GM12878 (cell line): ENCODE measurements at regions not wholly inside any gene's neighbourhood (a gene's known extent, or its start where the extent isn't known, plus 50 kb on each side); places are given as distances from the start of the nearest gene placed in this dataset.

Experiments used
- ATAC-seq: fragments of 200-7000 bp; cut with Tn5 transposase; 3 replicates; pipeline ENCODE4 v1.9.1; 2020; ENCODE audit warnings: mild to moderate bottlenecking, moderate library complexity
- BruUV-seq: library from RNA; stranded (reverse); fragments of 400-500 nt; replicated peaks from 2 replicates; lab custom pipeline; 2021; lab: Mats Ljungman, UMichigan
- CTCF ChIA-PET: fragments of 300-600 bp; sonication (Branson Sonifier 250); formaldehyde crosslinking; extraction: SDS; loops from one replicate; lab custom pipeline; 2021; ENCODE audit warnings: inconsistent platforms; lab: Yijun Ruan, JAX
- POLR2A ChIA-PET: fragments of 350-600 bp; formaldehyde crosslinking; extraction: SDS; loops from one replicate; lab custom pipeline; 2021; ENCODE audit warnings: inconsistent platforms; lab: Charles Lee
- RAD21 ChIA-PET: fragments of 300-600 bp; sonication (Branson Sonifier 250); formaldehyde crosslinking; loops from one replicate; lab custom pipeline; 2023; ENCODE audit warnings: antibody characterized with exemption; ENCODE audit not compliant: unreplicated experiment; lab: Charles Lee
- SMC1A ChIA-PET: fragments of 300-600 bp; sonication (Branson Sonifier 250); formaldehyde crosslinking; loops from one replicate; lab custom pipeline; 2023; ENCODE audit not compliant: unreplicated experiment, uncharacterized antibody; lab: Charles Lee
- DNase-seq: peaks from one replicate; pipeline ENCODE4 v3.0.0-alpha.2; 2011; ENCODE audit warnings: low read depth, low spot score
- FAIRE-seq: peaks from 3 replicates; lab custom pipeline; 2011; peaks lifted over from hg19 to GRCh38; lab: Jason Lieb, UNC
- H2AFZ ChIP-seq: 2 replicates; pipeline ENCODE4 v1.6.0; 2011; ENCODE audit warnings: low read depth, low read length, control low read depth; ENCODE audit not compliant: control insufficient read depth
- H3K27ac ChIP-seq: 2 replicates; pipeline ENCODE4 v1.5.1; 2011; ENCODE audit warnings: control low read depth; ENCODE audit not compliant: control insufficient read depth, insufficient read depth
- H3K27me3 ChIP-seq, 2 experiments: replicated peaks in 1 of 2; 2 replicates each; pipeline versions ENCODE4 v1.6.0 to v1.6.1; 2011; ENCODE audit warnings: low read length in 1 of 2; ENCODE audit not compliant: control insufficient read depth in 2 of 2, insufficient read depth in 2 of 2
- H3K36me3 ChIP-seq, 2 experiments: 2 replicates each; pipeline ENCODE4 v1.5.1; 2011; ENCODE audit warnings: low read length in 1 of 2; ENCODE audit not compliant: control insufficient read depth in 2 of 2, insufficient read depth in 2 of 2
- H3K4me1 ChIP-seq: 2 replicates; pipeline ENCODE4 v1.6.1; 2011; ENCODE audit warnings: mild to moderate bottlenecking, low read length, moderate library complexity, mixed read lengths; ENCODE audit not compliant: control insufficient read depth, insufficient read depth
- H3K4me2 ChIP-seq: 2 replicates; pipeline ENCODE4 v1.6.0; 2011; ENCODE audit warnings: control low read depth; ENCODE audit not compliant: control insufficient read depth, insufficient read depth
- H3K4me3 ChIP-seq: fragments of 200-600 bp; sonication (generic); 2 replicates; pipeline ENCODE4 v1.5.1; 2016
- H3K79me2 ChIP-seq: 2 replicates; pipeline ENCODE4 v1.6.0; 2011; ENCODE audit warnings: low read length; ENCODE audit not compliant: control insufficient read depth, insufficient read depth
- H3K9ac ChIP-seq: 2 replicates; pipeline ENCODE4 v1.8.0; 2011; ENCODE audit warnings: low read length, control low read depth, mixed read lengths; ENCODE audit not compliant: control insufficient read depth, insufficient read depth
- H3K9me3 ChIP-seq: replicated peaks from 3 replicates; pipeline ENCODE4 v1.5.1; 2011; ENCODE audit warnings: mild to moderate bottlenecking, low read length; ENCODE audit not compliant: control insufficient read depth, insufficient read depth
- H4K20me1 ChIP-seq: 2 replicates; pipeline ENCODE4 v1.6.0; 2011; ENCODE audit not compliant: control insufficient read depth, insufficient read depth
- BRCA1 ChIP-seq: IDR thresholded peaks from 2 replicates; pipeline ENCODE4 v1.6.1; 2011; ENCODE audit warnings: low read depth, low read length, improper control_type of control experiment
- CBX5 ChIP-seq: sonication (generic); IDR thresholded peaks from 2 replicates; pipeline ENCODE4 v1.6.1; 2016; ENCODE audit warnings: low read depth, moderate library complexity, mild to moderate bottlenecking, inconsistent platforms
- CEBPB ChIP-seq, 2 experiments: fragments of 150-350 bp in 1 of 2; IDR thresholded peaks; 2 replicates each; pipeline ENCODE4 v1.6.1; 2012 to 2014; ENCODE audit warnings: low read depth in 2 of 2, low read length in 2 of 2, borderline replicate concordance in 1 of 2, inconsistent platforms in 1 of 2
- CTCF ChIP-seq, 3 experiments: IDR thresholded peaks in 2 of 3; conservative IDR thresholded peaks in 1 of 3; 2 replicates each; pipeline ENCODE4 v1.5.1; 2011; ENCODE audit warnings: low read depth in 3 of 3, low read length in 3 of 3, mild to moderate bottlenecking in 3 of 3, control low read depth in 2 of 3, moderate library complexity in 2 of 3, inconsistent platforms in 1 of 3, mixed read lengths in 1 of 3; ENCODE audit not compliant: control insufficient read depth in 2 of 3, insufficient read depth in 1 of 3; ENCODE audit errors: extremely low read depth in 1 of 3
- FOXM1 ChIP-seq: IDR thresholded peaks from 2 replicates; pipeline ENCODE4 v1.6.1; 2012; ENCODE audit warnings: low read depth, mild to moderate bottlenecking, inconsistent platforms, low read length, moderate library complexity
- JUNB ChIP-seq: IDR thresholded peaks from 2 replicates; pipeline ENCODE4 v1.6.1; 2016; ENCODE audit warnings: antibody characterized with exemption, mild to moderate bottlenecking
- POLR2A ChIP-seq: IDR thresholded peaks from 2 replicates; pipeline ENCODE4 v1.6.1; 2011; ENCODE audit warnings: low read depth, mild to moderate bottlenecking, low read length
- SRF ChIP-seq, 2 experiments: IDR thresholded peaks; 2 replicates each; pipeline ENCODE4 v1.6.1; 2011; ENCODE audit warnings: low read depth in 2 of 2, low read length in 2 of 2, mild to moderate bottlenecking in 1 of 2, moderate library complexity in 1 of 2
- TCF3 ChIP-seq: IDR thresholded peaks from 2 replicates; pipeline ENCODE4 v1.6.1; 2012; ENCODE audit warnings: low read depth, mild to moderate bottlenecking, low read length, borderline replicate concordance; ENCODE audit not compliant: insufficient read depth
- ZNF207 ChIP-seq: fragments of 450-650 bp; IDR thresholded peaks from 2 replicates; pipeline ENCODE4 v1.6.1; 2014; ENCODE audit warnings: antibody characterized with exemption, mild to moderate bottlenecking, borderline replicate concordance
- ZZZ3 ChIP-seq: IDR thresholded peaks from 2 replicates; pipeline ENCODE4 v1.6.1; 2011; ENCODE audit warnings: low read depth; ENCODE audit not compliant: control insufficient read depth, insufficient read length
- WGBS: methylation state at CpG from one replicate; pipeline ENCODE4 v1.1.6; 2016; ENCODE audit warnings: low lambda C conversion rate; ENCODE audit not compliant: insufficient replicate concordance, insufficient coverage; ENCODE audit errors: missing lambda C conversion rate; 5-methylcytosine and 5-hydroxymethylcytosine counted together
- in situ Hi-C: fragments of 300-500 bp; cut with MboI; formaldehyde crosslinking; loops from 9 replicates; pipeline ENCODE4 v1.14.3; 2018; ENCODE audit warnings: mixed read lengths
- intact Hi-C: fragments of 100-400 bp; cut with micrococcal nuclease; formaldehyde crosslinking; loops from one replicate; pipeline ENCODE4 v1.14.2; 2022; ENCODE audit not compliant: unreplicated experiment

GRCh38 chr14:29388571-29388970 is 539.1 kb downstream of the PRKD1 start:
- SMC1A ChIA-PET: no interaction called here

GRCh38 chr14:29390081-29390832 is 537.4 kb downstream of the PRKD1 start:
- TF ChIP-seq CTCF (IDR thresholded peaks at IDR 0.05 in 2 of 3, conservative IDR thresholded peaks at IDR 0.05 in 1 of 3; ENCODE audit: control insufficient read depth in 2 of 3, extremely low read depth in 1 of 3, insufficient read depth in 1 of 3, low read depth in 3 of 3, low read length in 3 of 3) (no peak), ZNF207 (no peak), CBX5 (no peak), POLR2A (no peak)
- TF ChIP-seq, all 136 proteins: peak for 0
- Histone ChIP-seq H2AFZ (no peak overlapping the region), H3K36me3 (no peaks in the 10 kb centered on the region), H3K4me2 (no peak overlapping the region), H3K4me1 (no peaks in the 10 kb centered on the region), H3K9ac (no peak overlapping the region), H3K79me2 (no peaks in the 10 kb centered on the region), H3K27ac (no peak overlapping the region), H3K27me3 (no peaks in the 10 kb centered on the region), H4K20me1 (no peaks in the 10 kb centered on the region), H3K9me3 (no peaks in the 10 kb centered on the region), H3K4me3 (no peak overlapping the region)
- POLR2A ChIA-PET: no interaction called here
- RAD21 ChIA-PET: no interaction called here
- SMC1A ChIA-PET: no interaction called here
- ATAC-seq (no peak), DNase-seq (no peak), FAIRE-seq (no peak)
- intact Hi-C loops: no loop called here
- CTCF ChIA-PET: no interaction called here
- WGBS: 28% methylated on average over 16 of the region's 16 CpGs
- in situ Hi-C loops: no loop called here
- BruUV-seq: no TSS peak

More at GRCh38 chr14:29388571-29388970, 539.1 kb downstream of the PRKD1 start:
- intact Hi-C loops (no loop called here), in situ Hi-C loops (no loop called here)
- CTCF ChIA-PET: no interaction called here
- no peak for FAIRE-seq
- no peak overlapping the region for H3K4me2 ChIP-seq
- RAD21 ChIA-PET: no interaction called here
- no TSS peak for BruUV-seq
- no peak for TF ChIP-seq ZZZ3
- no peak for TF ChIP-seq FOXM1
- no peak for TF ChIP-seq TCF3
- no peak for TF ChIP-seq ZNF207
- TF ChIP-seq BRCA1: no peak
- TF ChIP-seq CEBPB (IDR thresholded peaks at IDR 0.05; ENCODE audit: borderline replicate concordance in 1 of 2, low read depth in 2 of 2, low read length in 2 of 2): no peak
- TF ChIP-seq SRF (IDR thresholded peaks at IDR 0.05; ENCODE audit: low read depth in 2 of 2, low read length in 2 of 2): no peak
- TF ChIP-seq JUNB: no peak
- H3K27ac ChIP-seq: no peak overlapping the region
- POLR2A ChIA-PET: no interaction called here
- H2AFZ ChIP-seq: no peak overlapping the region
- 3% methylated on average over 2 of the region's 2 CpGs for WGBS
- H3K79me2 ChIP-seq: no peaks in the 10 kb centered on the region
- no peak for DNase-seq
- H3K27me3 ChIP-seq: no peaks in the 10 kb centered on the region
- no peak for ATAC-seq
- H3K4me1 ChIP-seq: no peaks in the 10 kb centered on the region
- H3K9me3 ChIP-seq: no peaks in the 10 kb centered on the region
- H3K9ac ChIP-seq: no peak overlapping the region
- H3K4me3 ChIP-seq: no peak overlapping the region
- H4K20me1 ChIP-seq: no peaks in the 10 kb centered on the region
- H3K36me3 ChIP-seq: no peaks in the 10 kb centered on the region
